HG02610 (cell line): ENCODE measurements at regions not wholly inside any gene's neighbourhood (a gene's known extent, or its start where the extent isn't known, plus 50 kb on each side); places are given as distances from the start of the nearest gene placed in this dataset.
"Not testable (repeated sequence)": the region's sequence is repeated elsewhere in the genome, so short reads cannot be mapped to it uniquely, and the experiment has no call there.

Source experiments
- ATAC-seq: cut with Tn5 transposase; IDR thresholded peaks from one replicate; pipeline ENCODE4 v1.9.1; 2021; ENCODE audit warnings: mild to moderate bottlenecking, moderate library complexity; ENCODE audit not compliant: unreplicated experiment

GRCh38 chr12:82625523-82625922 lies 61.2 kb upstream of the TMTC2 start:
- ATAC-seq = no peak

GRCh38 chr12:82627799-82628198 lies 58.9 kb upstream of the TMTC2 start:
- ATAC-seq = no peak

GRCh38 chr12:82634495-82635258 lies 52.0 kb upstream of the TMTC2 start:
- ATAC-seq = not testable (repeated sequence)

GRCh38 chr12:82635263-82635662 lies 51.4 kb upstream of the TMTC2 start:
- no peak for ATAC-seq
